ENCODE measurements at regions not wholly inside any gene's neighbourhood (a gene's known extent, or its start where the extent isn't known, plus 50 kb on each side); places are given as distances from the start of the nearest gene placed in this dataset.

DNA sequence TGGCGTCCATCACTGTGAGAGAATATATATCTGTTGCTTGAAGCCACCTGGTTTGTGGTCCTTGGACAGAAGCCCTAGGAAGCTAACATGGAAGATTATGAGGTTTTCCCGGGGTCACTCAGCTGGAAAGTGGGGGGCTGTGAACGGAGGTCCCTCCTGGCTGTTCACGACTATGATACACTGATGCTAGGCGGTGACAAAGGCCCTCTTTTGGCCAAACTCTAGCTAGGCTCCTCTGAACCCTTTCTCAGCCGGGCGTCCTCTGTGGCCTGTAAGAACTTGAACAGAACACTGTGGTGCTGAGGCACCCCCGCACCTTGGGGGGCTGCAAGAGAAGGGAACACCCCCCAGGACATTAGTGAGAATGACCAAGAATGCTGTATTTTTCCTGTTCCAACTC, 164.6 kb downstream of the TFCP2L1 start:
- no peak for FAIRE-seq

DNA sequence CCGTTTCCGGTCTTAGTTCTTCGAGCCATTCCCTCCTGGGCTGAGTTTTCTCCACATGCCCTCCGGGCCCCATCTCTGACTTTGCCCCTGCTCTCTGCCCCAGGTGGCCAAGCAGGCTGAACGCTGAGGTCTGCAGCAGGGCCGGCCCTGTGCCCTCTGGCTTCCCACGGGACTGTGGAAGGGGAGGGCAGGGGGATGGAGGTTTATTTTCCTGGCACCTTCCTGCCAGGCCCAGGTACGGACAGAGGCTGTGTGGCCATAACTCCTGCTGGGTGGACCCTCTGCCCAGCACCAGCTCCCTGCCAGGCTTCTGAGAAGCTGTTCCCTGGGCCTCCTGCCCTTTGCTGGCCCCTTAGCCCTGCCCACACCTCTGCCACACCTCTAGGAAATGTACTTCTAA, 164.0 kb downstream of the TFCP2L1 start:
- FAIRE-seq: no peak

DNA sequence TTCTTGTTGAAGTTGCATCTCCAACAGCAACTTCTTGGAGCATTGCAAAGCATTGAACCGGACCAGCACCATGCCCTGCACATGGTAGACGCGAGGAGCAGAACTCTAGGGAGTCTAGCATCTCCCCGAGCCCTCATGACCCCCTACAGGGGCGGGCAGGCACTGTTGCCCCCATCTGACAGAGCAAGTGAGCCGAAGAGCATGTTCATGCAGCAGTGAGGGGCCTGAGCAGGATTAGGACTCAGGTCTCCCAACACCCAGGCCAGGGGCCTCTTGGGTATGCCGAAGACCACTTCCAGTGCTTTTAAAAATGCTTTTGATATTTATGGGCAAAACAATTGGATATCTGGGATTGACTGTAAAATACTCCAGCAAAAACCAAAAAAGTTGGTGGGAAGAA, 163.3 kb downstream of the TFCP2L1 start:
- FAIRE-seq: no peak

DNA sequence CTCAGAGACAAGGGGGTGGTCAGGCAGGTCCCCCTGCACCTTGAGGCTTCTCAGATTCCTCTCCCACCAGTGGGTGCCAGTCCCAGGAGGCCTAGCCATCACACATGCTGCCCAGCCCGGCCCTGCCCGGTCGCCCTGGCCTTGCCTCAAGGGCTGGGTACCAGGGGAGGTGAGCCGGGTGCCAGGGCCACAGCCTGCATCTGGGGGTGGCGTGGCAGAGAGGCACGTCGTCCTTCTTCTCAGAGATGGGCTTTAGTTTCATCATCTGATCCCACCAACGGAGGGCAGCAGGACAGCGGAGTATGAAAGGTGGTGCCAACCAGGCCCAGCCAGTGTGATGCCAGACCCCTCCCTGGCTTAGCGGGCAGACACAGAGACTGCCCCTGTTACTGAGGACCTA, 161.7 kb downstream of the TFCP2L1 start:
- no peak for FAIRE-seq

DNA sequence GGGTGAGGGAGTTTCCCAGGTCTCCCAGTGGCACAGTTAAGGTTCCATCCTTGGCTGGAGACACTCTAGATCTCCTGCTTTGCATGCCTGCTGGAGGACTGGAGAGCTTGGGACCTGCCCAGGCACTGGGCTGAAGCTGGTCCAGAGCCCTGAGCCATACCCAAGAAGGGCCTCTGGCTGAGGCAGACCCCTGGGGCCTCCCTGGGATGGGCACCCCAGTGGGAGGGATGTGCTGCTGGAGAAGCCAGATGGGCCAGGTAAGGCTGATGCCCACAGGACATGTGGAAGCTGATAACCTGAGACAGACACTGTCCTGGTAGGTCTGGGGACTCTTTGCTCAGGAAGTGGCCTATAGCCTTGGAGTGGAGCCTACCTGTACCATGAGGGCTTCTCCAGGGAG, 160.7 kb downstream of the TFCP2L1 start:
- FAIRE-seq: no peak

DNA sequence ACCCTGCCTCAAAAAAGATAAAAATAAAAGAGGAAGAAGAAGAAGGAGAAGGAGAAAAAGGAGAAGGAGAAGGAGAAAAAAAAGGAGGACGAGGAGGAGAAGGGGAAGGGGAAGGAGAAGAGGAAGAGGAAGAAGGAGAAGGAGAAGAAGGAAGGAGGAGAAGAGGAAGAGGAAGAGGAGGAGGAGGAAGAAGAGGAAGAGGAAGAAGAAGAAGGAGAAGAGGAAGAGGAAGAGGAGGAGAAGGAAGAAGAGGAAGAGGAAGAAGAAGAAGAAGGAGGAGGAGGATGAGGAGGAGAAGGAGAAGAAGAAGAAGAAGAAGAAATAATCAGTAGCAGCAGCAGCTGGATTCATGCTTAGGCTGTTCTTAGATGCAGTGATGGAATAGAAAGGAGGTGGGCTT, 159.7 kb downstream of the TFCP2L1 start:
- FAIRE-seq: no peak

DNA sequence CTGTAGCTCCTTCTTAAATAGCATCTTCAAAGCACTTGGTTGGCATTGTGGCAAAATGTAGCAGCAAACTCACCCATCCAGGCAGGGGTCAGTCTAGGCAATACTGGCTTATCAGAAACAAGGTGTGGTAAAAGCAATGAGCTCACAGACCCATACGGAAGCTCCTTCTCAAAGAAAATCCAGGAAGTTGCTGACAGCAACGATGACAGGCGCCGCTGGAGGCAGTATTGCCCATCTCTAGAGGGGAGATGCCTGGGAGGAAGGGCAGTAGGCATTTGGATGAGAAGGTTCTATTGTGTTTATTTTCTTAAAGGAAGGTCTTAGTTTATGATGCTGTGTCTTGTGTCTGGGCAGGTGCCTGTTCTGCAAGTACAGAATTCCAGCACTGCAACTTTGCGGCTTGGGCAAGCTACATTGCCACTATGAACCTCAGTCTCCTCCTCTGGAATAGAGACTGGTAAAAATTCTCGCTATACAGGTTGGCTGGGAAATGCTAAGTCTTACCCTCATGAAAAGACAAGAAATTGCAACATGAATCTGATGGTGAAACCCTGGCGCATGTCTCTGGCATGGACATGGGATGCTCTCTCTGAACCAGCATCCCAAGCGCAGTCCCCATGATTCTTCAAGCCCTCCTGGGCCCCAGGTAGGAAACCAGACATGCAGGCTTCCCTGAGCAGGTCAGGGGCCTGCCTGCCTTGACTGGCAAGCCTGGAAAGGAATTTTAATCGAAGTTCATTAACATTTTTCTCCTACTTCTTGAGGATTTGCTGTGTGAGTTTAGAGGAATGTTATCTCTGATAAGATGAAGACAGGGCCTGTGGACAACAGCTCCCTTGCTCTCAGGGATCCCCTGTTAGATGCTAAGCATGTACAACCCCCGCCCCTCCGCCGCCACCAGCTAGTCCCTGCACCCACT, 156.0 kb downstream of the TFCP2L1 start:
- no peak for FAIRE-seq

DNA sequence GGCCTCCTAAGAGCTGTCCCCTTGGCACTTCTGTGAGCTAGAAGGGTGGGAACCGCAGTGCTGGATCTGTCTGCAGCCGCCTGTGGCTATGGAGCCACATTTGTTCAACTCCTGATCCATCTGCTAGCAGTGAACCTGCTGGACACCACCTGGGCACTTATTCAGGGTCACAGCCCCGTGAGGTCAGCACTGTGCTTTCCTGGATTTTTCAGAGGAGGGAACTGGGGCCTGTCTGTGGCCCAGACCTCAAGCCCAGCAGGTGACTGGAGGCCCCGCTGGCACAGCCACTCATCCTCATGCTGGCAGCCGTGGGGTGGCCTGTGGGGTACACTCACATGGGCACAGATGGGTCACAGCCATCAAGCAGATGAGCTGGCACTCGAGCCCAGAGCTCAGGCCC, 155.3 kb downstream of the TFCP2L1 start:
- no peak for FAIRE-seq

DNA sequence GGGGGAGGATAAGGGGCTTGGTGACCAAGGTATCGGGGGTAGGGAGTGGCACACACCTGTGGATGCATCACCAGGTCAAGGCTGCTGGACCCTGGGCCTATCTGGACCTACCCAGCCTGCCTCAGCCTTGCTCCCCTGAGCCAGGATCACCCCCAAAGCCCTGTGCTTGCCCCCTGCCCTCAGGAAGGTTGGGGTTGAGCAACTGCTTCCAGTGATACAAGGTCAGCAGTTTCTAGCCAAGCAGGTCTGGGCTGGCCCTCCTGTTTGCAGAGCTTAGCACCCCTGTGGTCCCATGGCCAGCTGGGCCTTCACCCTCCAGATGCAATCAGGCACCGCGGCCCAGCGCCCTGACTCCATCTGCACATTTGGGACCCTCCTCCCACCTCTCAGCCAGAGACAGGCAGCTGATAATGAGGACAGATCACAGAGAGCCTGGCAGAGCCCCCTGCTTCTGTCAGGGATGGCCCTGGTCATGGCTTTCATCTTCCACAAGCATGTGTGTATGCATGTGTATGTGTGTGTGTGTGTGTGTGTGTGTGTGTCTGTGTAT, 154.6 kb downstream of the TFCP2L1 start:
- no peak for FAIRE-seq

DNA sequence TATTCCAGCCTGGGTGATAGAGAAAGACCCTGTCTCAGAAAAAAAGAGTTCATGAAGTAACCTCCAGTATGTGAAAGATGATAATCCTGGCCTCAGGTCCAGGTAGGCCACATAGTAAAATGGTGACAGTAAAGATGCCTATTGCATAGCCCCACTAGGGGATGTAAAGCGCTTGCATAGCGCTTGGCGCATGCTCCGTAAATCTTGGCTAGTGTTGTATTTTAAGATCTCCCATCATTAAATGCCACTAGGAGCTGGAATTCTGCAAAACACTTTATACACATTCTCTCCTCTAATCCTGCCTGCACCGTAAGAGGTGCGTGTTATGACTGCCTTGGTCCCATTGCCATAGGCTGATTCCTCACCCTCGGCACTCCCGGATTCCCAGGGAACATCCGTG, 153.6 kb downstream of the TFCP2L1 start:
- no peak for FAIRE-seq

DNA sequence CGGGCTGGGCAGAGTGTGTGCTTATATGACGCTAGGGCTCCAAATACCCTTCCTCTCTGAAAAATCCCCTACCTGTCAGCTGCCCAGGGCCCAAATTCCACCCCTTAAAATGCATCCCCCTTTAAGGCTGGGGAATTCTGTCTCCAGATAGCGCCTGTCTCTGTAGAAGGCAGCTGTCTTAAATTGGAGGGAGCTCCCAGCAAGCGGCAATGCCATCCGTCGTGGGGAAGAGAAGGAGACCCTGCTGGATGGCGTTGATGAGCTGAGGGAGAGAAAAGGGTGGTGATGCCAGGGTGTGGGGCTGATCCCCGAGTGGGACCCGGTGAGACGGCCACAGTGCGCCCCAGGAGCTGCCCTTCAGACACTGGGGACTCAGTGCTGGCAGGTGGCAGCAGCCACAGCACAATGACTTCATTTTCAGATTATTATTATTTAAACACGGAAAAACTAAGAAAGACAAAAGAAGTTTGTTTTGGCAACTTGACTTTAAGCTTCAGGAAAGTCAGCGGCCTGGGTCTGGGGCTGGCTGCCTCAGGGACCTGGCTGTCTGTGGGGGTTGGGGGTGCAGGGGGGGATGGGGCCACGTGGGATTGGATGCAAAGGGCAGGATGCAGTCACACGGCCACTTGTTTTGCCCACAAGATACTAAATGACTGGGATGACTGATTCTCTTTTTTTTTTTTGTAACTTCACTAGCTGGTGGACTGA, 152.8 kb downstream of the TFCP2L1 start:
- FAIRE-seq: no peak

DNA sequence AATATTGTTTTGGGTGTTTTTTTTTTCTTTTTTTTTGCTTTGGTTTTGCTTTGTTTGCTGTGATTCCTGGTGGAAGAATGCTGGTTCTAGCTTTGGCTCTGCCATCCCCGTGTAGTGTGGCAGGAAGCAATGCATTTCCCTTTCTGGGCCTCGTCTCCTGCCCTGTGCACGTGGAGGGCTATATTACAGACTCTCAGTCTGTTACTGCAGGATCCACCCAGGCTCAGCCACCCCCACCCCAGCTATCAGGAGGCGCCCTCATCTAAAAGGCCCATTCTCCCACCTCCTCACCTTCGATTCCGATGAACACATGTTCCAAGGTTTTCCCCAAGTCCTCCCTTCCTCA, 152.3 kb downstream of the TFCP2L1 start:
- FAIRE-seq: no peak

DNA sequence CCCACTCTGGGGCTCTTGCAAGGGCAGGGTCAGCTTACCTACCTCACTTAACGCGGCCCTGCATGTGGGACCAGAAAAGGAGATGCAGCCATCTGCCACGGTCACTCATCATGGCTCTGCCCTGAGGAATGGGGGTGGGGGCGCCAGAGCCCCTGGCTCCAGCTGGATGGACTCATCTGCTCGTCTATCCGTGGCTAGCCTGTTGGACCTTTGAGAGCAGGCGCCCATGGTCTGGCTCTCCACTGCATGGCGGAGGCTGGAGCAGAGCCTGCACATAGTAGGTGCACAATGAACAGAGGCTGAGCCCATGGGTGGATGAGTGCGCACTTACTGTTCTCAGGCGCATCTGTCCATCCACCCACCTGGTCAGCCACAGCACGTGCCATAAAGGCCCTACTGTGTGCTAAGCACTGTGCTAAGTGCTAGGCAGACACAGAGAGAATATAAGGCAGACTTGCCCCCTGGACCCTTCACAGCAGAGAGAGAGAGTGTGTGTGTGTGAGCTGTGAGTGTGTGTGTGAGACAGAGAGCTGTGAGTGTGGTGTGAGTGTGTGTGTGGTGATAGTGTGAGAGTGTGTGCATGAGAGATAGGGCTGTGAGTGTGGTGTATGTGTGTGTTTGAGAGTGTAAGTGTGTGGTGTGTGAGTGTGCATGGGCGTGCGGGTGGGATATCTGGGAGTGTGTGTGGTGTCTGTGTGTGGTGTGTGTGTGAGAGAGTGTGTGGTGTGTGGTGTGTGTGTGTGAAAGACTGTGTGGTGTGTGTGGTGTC, 151.3 kb downstream of the TFCP2L1 start:
- no peak for FAIRE-seq

DNA sequence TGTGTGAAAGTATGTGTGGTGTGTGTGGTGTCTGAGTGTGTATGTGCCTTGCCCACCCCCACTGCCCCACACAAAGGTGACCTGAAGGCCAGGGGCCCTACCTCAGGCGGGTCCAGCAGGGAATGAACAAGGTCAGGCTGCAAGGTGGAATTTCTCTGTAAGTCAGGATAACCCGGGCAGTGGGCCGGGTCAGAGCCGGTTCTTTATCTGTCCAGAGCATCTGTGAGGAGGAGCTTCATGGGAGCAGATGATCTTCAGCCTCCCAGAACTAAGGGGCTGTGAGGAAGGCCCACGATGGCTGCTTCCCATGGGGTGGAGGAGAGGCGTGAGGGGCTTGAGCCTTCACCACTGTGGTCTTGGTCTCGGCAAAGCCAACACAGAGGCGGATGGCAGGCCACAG, 150.3 kb downstream of the TFCP2L1 start:
- FAIRE-seq: no peak

DNA sequence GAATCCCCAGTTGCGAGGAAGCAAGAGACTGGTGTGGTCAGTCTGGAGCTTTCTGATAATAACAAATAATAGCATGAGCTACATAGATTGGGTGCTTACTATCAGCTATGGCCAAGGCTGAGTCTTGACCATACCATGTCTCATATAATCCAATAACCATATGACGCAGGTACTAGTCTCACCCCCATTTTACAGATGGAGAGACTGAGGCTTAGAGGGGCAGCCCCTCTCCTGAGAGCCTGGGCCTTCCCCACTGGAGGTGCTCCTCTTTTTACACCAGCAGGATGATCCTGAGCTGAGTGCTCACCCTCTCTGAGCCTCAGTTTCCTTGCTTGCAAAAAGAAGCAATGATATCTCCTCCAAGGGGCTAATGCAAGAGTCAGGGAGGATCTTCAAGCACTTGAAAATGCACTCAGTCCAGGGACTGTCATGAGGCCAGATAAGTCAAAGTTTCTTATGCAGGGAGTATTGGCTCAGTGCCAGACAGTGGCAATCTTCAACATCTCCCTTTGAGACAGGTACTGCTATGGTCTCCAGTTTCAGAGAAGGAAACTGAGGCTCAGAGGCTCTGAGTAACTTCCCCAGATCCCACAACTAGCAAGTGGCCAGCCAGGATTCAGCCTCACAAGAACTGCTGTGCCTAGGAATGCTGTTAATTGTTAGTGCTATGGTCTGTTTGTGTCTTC, 149.7 kb downstream of the TFCP2L1 start:
- FAIRE-seq: no peak

DNA sequence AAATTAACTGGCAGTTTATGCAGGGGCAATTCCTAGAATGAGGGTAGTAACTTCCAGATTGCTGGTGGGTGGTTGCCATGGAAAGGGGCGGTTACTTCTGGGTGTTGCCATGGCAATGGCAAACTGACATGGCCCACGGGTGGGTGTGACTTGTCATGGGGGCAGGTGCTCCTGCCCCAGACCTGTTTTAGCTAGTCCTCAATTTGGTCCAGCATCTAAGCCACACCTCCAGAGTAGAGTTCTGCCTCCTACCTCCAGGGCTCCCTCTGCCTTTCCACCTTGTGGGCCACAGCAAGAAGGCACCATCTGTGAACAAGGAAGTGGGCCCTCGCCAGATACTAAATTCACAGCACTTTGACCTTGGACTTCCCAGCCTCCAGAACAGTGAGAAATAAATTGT, 148.7 kb downstream of the TFCP2L1 start:
- no peak for FAIRE-seq

DNA sequence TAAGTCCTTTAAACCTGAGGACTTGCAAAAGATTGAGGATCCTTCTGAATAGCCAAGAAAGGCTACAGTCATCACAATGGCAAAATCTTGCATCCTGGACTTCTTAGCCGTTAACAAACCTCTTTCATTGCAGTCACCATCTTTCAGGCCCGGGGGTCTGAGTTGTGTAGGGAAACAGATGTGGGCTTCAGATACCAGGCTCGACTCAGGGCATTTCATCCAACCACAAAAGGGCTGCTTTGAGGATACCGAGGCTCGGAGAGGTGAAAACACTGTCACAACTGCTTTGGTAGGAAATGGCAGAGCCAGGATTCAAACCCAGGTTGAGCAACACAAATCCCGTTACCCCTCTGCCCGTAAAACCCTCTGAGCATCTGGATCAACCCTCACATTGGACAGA, 147.4 kb downstream of the TFCP2L1 start:
- no peak for FAIRE-seq

DNA sequence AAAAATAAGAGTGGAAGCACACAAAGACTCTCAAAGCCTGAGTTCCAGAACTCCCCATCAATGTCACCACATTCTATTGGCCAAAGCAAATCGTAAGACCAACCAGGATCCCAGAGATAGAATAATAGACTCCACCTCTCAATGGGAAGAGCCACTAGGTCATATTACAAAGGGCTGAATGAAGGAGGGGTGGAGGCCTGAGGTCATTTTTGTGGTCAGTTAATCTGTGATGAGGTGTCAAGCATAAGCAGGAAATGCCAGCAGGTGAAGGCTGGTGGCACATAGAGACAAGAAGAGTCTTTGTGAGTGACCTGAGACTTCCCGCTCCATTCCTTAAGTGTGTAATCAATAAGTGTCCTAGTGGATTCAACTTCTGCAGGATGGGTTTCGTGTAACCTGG, 144.3 kb downstream of the TFCP2L1 start:
- no peak for FAIRE-seq

DNA sequence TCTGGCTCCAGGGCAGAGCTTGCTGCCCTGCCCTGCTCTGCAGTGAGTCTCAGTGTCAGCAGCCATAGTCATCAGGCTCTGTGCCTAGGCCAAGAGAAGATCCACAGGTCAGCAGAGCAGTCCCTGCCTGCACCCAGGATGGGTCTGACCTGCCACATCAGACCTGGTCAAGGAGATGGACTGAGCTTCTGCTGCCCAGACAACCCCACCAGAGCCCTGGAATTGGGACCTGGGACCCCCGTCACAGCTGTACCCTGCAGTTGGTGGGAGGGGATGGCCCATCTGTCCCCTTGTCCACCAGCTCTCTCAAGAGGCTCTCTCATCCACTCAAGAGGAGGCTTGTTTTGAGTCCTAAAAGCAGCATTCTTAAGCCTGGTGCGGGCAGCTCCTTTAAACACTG, 142.6 kb downstream of the TFCP2L1 start:
- FAIRE-seq: no peak

DNA sequence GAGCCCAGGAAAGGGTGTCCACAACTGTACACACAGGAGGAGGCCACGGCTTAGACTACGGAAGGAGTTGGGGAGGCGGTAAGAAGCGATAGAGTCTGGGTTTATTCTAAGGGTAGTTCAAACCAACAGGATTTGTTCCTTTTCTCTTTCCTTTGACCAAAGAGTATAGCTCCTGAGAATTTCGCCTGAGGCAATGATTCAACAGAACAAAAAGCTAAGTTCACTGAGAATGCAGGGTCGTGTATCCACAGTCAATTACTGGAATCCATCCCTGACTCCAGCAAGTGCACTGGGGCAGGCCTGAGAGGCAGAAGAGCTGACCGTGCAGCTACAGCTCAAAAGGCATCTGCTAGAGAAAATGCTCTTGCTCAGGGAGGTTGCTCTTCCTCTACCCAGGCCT, 140.9 kb downstream of the TFCP2L1 start:
- no peak for FAIRE-seq

DNA sequence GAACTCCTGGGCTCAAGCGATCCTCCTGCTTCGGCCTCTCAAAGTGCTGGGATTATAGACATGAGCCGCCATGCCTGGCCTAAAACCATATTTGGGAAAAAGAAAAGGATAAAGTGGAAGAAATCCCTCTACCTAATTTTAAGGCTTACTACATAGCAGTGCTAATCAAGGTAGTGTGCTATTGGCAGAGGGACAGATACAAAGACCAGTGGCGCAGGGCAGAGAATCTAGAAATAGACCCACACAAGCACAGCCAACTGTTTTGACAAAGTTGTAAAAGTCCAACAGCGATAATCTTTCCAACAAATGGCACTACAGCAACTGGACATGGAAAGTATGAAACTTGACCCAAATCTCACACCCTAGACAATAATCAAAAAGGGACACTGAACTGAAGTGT, 138.4 kb downstream of the TFCP2L1 start:
- no peak for FAIRE-seq

DNA sequence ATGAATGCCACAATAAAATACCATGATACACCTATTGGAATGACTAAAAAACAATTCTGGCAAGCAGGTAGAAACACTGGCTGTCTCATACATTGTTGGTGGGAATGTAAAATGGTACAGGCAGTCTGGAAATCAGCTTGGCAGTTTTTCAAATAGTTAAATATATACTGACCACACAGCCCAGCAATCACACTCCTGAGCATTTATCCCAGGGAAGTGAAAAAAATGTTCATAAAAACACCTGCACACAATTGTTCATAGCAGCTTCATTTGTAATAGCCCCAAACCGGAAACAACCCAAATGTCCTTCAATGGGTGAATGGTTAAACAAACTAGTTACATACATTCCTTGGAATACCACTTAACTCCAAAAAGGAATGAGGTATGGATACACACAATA, 137.2 kb downstream of the TFCP2L1 start:
- FAIRE-seq: no peak

DNA sequence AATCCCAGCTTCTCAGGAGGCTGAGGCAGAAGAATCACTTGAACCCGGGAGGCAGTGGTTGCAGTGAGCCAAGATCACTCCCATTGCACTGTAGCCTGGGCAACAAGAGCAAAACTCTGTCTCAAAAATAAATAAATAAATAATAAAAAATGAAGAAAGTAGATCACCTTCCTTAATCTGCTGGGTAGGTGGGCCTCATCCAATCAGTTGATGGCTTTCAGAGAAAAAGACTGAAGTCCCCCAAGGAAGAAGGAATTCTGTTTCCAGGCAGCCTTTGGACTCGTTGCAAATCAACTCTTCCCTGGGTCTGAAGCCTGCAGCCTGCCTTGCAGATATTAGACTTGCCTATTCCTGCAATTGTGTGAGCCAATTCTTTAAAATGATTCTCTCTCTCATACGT, 136.5 kb downstream of the TFCP2L1 start:
- no peak for FAIRE-seq

Measured in G401.6 (cell line).